Fibroblast of skin of right biceps (primary cell): ENCODE measurements at regions not wholly inside any gene's neighbourhood (a gene's known extent, or its start where the extent isn't known, plus 50 kb on each side); places are given as distances from the start of the nearest gene placed in this dataset.
"Not testable (repeated sequence)": the region's sequence is repeated elsewhere in the genome, so short reads cannot be mapped to it uniquely, and the experiment has no call there.

Source experiments
- DNase-seq: peaks from one replicate; pipeline ENCODE4 v3.0.0-alpha.2; 2013

GRCh38 chr21:15932726-15933125 lies 202.9 kb downstream of the USP25 start:
- no peak for DNase-seq

DNA sequence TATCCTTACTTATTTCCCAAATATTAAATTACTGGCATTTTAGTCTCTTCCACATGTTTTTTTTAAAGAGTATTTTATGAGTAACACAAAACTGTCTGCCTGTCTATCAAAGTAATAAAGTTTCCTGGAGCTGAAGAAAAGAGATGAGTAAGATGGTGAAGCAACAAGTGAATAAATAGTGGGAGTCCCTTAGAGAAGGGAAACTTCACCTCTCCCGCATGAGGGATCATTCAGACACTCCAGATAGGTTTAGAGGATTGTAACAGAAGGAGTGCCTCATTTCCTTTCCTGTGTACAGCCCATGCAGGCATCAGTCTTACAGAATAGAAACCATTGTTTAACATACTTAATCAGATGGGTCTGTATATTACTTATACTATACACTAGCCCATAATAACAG lies 205.7 kb downstream of the USP25 start:
- no peak for DNase-seq

GRCh38 chr21:15943009-15943666 lies 213.4 kb downstream of the USP25 start:
- peak; percentile 7 for DNase-seq

- DNase-seq = no peak
Observed at GRCh38 chr21:15947677-15948076, 217.9 kb downstream of the USP25 start.

GRCh38 chr21:15953551-15954116 lies 223.9 kb downstream of the USP25 start:
- no peak for DNase-seq

- DNase-seq = peak; percentile 10
Observed at GRCh38 chr21:15964236-15964855, 234.6 kb downstream of the USP25 start.

DNA sequence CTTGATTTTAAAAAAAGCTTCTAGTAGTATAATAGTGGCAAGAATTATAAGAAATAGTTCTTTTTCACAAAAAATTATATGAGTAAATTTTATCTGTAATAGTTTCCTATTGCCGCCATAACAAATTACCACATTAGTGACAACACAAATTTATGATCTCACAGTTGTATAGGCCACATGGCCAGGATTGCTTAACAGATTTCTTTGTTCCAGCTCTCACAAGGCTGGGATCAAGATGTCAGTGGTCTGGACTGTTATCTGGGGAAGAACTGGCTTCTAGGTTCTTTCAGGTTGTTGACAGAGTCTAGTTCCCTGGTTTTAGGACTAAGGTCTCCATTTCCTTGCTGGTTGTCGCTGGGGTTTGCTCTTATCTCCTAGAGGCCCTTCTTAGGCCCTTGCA lies 236.4 kb downstream of the USP25 start:
- no peak for DNase-seq

GRCh38 chr21:15966651-15967050 lies 236.9 kb downstream of the USP25 start:
- DNase-seq = no peak

DNA sequence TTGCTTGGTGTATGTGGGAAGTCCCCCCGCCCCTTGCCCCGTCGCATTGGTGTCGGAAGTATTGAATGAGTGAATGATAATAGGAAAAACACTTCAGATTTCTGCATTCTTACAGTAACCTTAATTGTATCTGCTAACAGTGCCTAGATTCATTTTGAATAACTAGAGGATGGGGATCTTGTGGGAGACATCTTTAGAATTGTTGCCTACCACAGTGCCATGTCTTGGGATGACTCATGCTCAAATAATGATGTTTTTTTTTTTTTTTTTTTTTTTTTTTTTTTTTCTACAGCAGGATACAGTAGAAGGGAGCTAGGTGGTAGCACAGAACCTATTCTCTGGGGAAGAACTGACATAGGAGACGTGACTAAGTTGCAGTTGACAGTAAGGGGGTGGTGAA lies 237.9 kb downstream of the USP25 start:
- DNase-seq = peak; percentile 48

- no peak for DNase-seq
Observed at GRCh38 chr21:15968776-15969310, 239.1 kb downstream of the USP25 start.

DNA sequence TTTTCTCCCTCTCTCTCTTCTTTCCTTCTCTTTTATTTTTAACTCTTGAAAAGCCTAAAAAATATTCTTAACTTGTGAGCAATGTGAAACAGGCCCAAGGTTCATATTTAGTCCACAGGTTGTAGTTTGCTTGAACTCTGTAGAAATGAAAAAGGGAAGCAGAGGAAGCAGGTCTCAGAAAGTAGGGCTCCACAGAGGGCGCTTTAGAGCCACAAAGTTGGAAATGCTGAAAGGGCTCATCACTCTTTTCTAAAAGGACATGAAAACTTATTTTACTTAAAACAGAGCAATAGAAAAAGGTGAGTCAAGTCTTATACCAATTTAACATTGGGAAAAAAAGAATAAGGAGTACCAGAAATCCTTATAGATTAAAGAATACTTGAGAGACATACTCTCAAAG lies 247.0 kb downstream of the USP25 start:
- no peak for DNase-seq

GRCh38 chr21:15978215-15978738 lies 248.5 kb downstream of the USP25 start:
- peak; percentile 81 for DNase-seq

- not testable (repeated sequence) for DNase-seq
Observed at GRCh38 chr21:15979493-15979892, 249.7 kb downstream of the USP25 start.

DNA sequence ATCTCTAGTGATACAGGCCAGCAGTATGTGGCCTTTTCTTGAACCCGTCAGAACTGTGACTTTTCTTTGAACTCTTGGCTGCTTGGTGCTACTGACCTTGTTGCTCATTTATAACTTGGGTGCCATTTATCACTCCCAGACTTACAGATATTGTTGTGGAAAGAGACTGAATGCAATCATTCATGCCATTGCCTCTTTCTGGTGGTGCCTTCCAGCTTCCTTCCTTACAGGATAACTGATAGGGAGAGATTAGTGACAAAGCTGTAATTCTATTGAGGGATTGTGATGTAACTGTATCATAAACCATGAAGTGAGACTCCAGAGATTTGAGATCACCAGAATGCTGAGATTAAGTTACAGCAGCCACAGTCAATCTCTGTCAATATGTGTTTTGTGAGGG lies 256.5 kb downstream of the USP25 start:
- DNase-seq = peak; percentile 17

GRCh38 chr21:15992171-15992570 lies 262.4 kb downstream of the USP25 start:
- no peak for DNase-seq

DNA sequence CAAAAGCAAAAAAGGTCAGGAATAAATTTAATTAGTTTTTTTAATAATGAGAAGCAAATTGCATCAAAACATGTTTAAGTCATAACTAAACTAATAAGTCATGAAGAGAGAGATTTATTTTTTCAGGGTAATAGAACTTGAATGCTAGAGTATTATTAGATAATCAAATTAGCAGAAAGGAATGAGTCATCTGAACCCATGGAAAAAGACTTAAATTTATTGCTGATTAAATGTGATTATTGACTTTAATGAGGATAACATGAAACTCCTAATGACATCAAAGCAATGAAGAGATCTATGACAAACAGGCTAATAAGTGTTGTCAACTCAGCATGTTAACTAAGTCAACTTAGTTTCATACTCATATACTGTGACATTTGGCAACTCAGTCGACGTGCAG lies 264.2 kb downstream of the USP25 start:
- no peak for DNase-seq

DNA sequence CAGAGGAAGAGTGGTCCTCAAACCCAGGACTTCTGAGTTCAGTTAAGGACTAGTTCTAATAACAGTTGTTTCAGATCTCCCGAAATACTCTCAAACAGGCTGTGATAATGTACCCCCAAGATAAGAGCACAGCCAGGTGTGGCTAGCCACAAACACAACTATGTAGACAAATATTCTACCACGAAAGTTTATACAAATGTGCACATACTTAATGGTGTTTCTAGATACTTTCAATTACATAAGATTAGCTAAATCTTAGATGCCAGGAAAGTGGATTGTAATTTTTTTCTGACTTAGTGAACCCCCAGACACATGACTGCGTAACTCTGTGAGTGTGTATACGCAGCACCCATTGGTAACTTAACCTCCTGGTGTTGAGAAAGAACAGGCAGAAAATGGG lies 270.0 kb downstream of the USP25 start:
- no peak for DNase-seq

DNA sequence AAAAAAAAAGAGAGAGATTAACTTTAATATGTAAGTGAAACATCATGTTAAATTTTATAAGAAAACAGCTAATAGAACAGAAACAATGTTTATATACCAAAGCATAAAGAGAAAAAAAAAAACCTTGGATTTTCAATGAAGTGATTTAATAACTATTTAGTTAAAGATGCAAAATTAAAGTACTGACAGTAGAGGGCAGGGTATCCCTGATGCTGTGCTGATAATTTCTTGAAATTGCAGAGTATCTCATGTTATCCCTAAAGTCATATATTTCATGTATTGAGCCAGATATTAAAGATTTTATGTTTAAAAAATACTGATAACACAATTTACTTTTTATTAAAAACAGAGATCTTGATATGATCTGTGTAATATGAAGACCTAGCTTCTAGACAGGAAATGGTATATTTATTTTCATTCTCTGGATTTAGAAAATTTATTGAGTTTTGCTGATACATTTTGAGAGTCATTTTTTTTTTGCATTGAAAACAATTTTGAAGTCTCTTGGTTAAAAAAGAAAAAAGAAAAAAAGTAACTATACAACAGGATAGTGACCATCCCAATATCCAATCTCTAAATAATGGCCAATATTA lies 273.2 kb downstream of the USP25 start:
- DNase-seq = peak; percentile 44

DNA sequence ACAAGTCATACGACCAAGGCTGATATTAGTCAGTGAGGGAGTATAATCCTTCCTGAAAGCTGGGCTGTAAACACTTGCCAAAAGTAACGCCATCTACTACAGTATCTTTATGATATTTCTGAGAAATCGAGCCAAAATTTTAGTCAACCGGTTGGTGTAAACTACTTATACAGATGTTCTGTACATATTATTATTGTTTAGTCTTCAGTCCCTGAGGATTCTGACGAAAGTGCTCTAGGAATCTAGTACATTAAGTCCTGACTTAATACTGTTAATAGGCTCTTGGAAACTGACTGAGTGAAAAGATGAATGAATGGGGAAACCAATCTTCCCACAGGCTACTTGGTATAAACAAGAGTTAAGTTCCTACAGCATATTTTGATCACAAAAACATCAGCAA lies 274.3 kb downstream of the USP25 start:
- DNase-seq = no peak

- DNase-seq = no peak
Observed at GRCh38 chr21:16004523-16004922, 274.7 kb downstream of the USP25 start.

DNA sequence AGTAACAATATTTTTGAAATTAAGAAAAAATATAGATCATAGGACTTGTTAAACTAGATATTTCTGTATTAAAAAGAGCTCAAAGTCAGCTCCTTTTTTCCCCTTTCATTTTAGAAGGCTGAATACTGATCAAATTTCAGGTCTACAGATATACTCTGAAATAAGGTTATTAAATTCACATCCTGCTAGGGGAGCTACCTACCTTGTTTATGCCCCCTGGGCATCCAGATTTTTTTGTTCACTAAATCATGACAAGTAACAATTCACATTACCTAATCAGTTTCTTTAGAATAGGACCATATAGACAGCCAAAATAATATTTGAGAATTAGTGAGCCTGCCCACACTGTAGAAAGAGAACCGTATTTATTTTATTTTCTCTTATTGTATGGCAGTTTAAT lies 276.2 kb downstream of the USP25 start:
- no peak for DNase-seq

DNA sequence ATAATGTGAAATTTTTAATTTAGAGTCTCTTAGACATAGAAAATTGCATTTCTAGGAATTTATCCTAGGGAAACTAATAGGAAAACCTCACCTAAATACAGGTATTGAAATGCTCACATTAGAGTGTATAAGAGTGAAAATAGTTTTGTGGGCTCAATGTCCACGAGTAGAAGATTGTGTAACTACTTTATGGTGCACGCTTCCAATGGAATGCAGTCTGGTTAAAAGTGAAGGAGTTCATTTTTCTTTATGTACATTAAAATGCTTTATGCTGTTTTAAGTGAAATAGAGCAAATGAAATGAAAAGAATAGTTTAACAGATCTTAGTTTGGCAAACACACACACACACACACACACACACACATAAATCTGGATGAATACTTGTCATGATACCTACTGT lies 278.2 kb downstream of the USP25 start:
- DNase-seq = peak; percentile 47

DNA sequence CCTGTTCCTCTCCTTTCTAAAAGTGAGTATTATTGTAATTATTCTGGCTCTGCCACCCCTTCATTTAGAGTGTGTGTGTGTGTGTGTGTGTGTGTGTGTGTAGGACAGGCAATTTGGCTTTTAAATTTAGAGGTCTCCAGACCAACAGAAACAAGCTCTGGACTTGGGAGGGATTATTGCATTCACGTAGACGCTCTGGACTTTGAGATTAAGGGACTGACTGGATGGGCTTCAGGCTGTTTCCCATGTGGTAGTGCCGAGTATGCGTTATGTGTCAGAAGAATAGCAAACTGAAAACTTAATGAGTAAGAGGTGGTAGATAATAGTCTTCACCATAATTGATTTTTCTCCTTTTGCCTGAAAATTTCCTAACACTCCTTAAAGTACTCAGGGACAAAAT lies 281.9 kb downstream of the USP25 start:
- DNase-seq = no peak

GRCh38 chr21:16013570-16013969 lies 283.8 kb downstream of the USP25 start:
- DNase-seq = no peak
